NCI-H2107 treated with DMSO at 0.1 percent for 48 hours (cell line): ENCODE measurements at regions not wholly inside any gene's neighbourhood (a gene's known extent, or its start where the extent isn't known, plus 50 kb on each side); places are given as distances from the start of the nearest gene placed in this dataset.
"Not testable (repeated sequence)": the region's sequence is repeated elsewhere in the genome, so short reads cannot be mapped to it uniquely, and the experiment has no call there.

ENCODE experiments used
- DNase-seq: peaks from one replicate; lab custom pipeline; 2025; ENCODE audit not compliant: unreplicated experiment; lab: John Stamatoyannopoulos, UW

GRCh38 chr3:6066868-6067578 is 793.9 kb upstream of the GRM7 start:
- not testable (repeated sequence) for DNase-seq

- no peak for DNase-seq
Observed at GRCh38 chr3:6074952-6075351, 786.0 kb upstream of the GRM7 start.

GRCh38 chr3:6078436-6078835 is 782.5 kb upstream of the GRM7 start:
- no peak for DNase-seq

- DNase-seq, result no peak
Observed at GRCh38 chr3:6079011-6079410, 781.9 kb upstream of the GRM7 start.

GRCh38 chr3:6079561-6080179 is 781.2 kb upstream of the GRM7 start:
- DNase-seq, result no peak

GRCh38 chr3:6088433-6088832 is 772.5 kb upstream of the GRM7 start:
- no peak for DNase-seq

- no peak for DNase-seq
Observed at GRCh38 chr3:6089780-6090179, 771.1 kb upstream of the GRM7 start.

- no peak for DNase-seq
Observed at GRCh38 chr3:6091262-6091661, 769.7 kb upstream of the GRM7 start.

- DNase-seq, result no peak
Observed at GRCh38 chr3:6095006-6095405, 765.9 kb upstream of the GRM7 start.

- DNase-seq, result no peak
Observed at GRCh38 chr3:6097021-6097420, 763.9 kb upstream of the GRM7 start.

GRCh38 chr3:6097556-6097955 is 763.4 kb upstream of the GRM7 start:
- DNase-seq, result no peak

- no peak for DNase-seq
Observed at GRCh38 chr3:6098516-6099157, 762.3 kb upstream of the GRM7 start.

GRCh38 chr3:6099458-6100075 is 761.3 kb upstream of the GRM7 start:
- no peak for DNase-seq

GRCh38 chr3:6105187-6105586 is 755.7 kb upstream of the GRM7 start:
- no peak for DNase-seq

- DNase-seq, result no peak
Observed at GRCh38 chr3:6108957-6109356, 752.0 kb upstream of the GRM7 start.

- no peak for DNase-seq
Observed at GRCh38 chr3:6110451-6110850, 750.5 kb upstream of the GRM7 start.

GRCh38 chr3:6112546-6112945 is 748.4 kb upstream of the GRM7 start:
- DNase-seq, result no peak

GRCh38 chr3:6113338-6113737 is 747.6 kb upstream of the GRM7 start:
- no peak for DNase-seq

GRCh38 chr3:6119367-6119766 is 741.5 kb upstream of the GRM7 start:
- DNase-seq, result no peak

GRCh38 chr3:6120786-6121185 is 740.1 kb upstream of the GRM7 start:
- DNase-seq, result no peak

GRCh38 chr3:6124875-6125274 is 736.0 kb upstream of the GRM7 start:
- no peak for DNase-seq

GRCh38 chr3:6125520-6125919 is 735.4 kb upstream of the GRM7 start:
- DNase-seq, result no peak
